HPDE6-E6E7 (cell line): ENCODE measurements at regions not wholly inside any gene's neighbourhood (a gene's known extent, or its start where the extent isn't known, plus 50 kb on each side); places are given as distances from the start of the nearest gene placed in this dataset.

Source experiments
- DNase-seq: peaks from one replicate; pipeline ENCODE4 v3.0.0; 2011; ENCODE audit warnings: missing footprints; ENCODE audit errors: extremely low spot score

DNA sequence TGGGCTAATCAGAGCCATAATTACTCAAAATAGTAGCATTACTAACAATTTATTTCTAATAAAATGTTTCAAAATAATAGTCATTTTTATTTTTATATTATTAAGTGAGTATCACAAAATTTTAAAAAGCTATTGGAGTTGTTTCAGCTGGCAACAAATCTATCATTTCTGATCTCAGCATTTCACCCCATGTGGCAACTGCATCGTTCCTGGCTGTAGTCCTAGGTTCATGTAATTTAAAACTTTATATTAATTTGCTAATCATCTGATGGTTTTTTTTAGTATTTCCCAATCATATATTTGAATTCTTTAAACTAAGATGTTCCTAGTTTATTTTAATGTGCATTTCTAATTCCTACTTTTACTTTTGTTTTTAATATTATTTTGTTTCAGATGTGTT lies 293.0 kb upstream of the AKR1E2 start:
- no peak for DNase-seq

DNA sequence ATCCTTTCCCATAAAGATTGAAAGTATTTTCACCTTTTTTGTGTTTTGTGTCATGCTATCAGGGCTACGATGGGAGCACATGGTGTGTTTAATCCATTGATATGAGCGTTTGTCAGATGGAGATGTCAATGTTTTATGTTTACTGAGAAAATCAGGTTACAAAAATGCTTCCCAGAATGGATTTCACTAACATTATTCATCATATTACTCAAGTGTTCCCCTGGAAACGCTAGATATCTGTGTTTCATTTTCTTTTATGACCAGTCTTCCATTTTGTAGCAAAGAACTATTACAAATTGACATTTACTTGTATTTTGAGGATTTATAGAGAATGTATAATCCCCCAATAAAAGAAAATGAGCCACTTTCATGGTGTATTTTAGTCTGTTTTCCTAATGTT lies 293.5 kb upstream of the AKR1E2 start:
- DNase-seq: peak; percentile 1

DNA sequence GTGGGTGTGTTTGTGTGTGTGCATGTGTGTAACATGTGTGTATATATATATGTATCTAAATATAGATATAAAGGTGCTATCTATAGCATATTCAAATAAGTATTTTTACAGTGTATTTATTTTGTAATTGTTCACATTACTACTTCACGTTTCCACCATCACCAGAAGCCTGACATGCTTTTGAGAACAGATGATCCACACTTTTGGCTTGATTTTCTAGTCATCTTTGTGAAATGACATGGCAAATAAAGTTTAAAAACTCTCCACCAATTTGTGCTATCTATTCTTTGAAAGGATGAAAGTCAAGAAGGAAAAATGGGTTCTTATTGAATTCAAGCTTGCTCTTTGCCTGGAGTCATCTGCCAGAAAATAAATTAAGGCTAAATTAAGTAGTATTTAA lies 294.0 kb upstream of the AKR1E2 start:
- no peak for DNase-seq

DNA sequence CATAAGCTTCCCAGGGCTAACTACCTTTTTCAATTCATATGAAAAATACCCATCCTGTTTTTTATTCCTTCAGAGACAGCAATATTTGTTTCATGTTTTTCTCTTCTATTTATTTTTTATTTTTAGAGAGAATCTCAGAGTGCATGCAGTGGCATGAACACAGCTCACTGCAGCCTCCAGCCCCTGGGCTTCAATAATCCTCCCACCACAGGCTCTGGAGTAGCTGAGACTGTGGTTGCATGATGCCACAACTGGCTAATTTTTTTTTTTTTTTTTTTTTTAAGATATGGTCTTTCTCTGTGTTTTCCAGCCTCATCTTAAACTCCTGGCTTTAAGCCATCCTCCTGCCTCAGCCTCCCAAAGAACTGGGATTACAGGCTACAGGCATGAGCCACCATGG lies 296.7 kb upstream of the AKR1E2 start:
- DNase-seq: no peak

DNA sequence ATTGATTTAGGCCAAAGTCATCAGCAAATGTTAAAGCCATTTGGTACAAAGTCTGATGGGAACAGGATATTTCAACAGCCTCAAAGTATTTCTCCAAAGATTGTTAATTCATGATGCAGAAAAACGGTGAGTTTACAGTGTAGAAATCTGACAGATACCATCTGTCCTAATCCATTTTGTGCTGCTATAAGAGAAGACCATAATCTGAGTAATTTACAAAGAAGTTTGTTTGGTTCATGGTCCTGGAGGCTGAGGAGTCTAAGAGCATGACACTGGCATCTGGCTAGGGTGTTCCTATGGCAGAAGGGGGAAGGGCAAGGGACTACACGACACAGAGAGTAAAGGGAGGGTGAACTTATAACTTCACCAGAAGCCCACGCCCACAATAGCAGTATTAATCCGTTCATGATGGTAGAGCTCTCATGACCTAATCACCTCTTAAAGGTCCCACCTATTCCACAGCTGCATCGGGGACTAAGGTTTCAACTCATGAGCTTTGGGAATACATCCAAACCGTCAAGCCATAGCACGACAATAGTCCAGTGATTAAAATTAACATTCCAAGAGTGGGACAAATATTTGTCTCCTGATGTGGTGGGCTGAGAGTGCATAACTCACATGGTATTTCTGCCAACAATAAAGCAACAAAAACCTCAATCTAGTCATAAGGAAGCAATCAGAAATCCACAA lies 298.6 kb upstream of the AKR1E2 start:
- DNase-seq: no peak

DNA sequence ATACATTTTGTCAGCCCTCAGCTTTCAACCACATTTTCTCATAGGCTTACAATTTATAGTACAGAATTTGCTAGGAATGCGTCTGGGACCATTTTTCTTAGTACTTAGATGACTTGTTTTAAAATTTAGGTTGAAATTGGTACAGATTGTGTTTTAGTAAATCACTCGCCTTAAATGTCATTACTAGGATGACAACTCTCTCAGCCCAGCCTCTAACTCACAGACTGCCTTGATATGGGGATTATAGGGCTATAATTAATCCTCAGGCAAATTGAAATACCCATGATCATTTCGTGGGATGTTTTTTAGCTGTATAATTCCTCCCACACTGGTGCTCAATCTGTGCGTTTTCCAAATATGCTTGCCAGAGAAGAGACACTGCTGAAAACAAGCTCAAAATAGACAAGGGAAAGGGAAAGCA lies 299.7 kb upstream of the AKR1E2 start:
- no peak for DNase-seq

DNA sequence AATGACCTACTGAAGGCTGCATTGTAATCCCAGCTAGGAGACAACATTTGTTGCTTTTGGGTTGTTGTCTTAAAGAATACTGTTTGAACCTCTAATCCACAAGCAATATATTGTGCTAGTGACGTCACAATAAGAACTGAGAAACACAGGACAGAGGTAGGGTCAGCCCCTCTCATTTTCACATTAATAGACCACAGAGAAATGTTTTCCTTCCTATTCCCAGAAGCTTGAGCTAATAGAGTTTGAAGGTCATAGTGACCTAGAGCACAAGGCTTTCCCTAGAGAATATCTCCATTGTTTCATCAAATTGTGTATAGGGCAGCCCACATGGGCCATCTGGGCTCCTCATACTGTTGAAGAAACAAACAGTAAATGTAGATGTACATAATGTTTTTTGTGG lies 300.9 kb upstream of the AKR1E2 start:
- no peak for DNase-seq

DNA sequence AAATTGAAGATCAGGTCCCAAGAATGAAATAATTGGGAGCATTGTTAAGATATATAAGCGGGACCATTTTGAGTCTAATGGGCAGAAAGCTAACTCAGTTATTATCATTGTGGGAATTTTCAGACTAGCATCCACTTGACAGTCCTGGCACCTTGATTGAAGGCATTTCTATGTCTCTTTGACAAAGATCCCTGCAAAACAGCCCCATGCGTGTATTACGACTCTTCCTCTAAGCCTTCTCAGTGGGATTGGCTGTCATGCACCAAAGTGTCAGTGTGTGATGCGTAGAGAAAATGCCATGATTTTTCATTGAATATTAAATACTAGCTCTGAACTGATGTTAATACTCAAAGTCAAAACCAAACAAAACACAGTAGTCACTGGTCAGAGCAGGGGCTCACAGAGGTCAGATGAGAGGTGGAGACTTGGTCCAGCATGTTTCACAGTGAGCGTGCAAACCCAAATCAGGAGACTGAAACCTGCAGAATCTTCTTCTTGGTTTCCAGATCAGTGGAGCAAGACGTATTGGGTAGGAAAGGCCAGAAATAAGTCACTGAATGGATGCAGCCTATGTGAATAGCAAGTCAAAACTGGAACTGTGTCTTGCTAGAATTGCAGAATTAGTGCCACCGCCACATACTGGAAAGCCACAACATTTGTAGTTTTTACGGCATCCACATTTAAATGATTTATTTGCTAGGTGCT lies 303.6 kb upstream of the AKR1E2 start:
- DNase-seq: no peak

DNA sequence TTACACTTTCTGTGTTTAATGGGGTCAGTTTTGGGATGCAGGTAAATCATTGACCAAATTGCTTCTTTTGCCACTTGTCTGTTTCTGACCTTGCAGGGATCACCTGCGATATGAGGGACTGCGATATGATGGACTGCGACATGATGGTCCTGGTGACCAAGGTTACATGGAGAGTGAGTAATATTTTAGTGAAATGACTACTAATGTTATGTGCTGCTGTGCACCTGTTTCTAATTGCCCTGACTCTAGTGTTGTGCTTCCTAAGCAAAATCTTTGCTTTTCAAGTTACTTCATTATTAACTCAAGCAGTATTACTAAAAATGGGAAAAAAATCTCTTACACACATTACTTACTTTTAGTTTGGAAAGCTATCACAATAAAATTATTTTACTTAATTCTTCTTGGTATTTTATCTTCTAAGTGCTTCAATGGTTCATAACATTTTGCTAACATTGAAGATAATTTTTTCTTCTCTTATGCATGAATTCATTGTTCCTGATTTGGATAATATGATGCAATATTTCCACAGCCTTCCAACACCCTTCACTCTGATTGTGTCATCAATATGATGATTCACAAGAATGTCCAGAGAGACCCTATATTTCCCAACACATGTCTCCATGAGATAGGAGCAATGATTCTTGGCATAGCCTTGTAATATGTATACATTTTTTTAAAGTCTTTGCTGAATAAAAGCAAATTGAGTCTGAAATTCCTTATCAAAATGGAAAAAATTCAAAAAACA lies 306.2 kb upstream of the AKR1E2 start:
- DNase-seq: peak; percentile 2

DNA sequence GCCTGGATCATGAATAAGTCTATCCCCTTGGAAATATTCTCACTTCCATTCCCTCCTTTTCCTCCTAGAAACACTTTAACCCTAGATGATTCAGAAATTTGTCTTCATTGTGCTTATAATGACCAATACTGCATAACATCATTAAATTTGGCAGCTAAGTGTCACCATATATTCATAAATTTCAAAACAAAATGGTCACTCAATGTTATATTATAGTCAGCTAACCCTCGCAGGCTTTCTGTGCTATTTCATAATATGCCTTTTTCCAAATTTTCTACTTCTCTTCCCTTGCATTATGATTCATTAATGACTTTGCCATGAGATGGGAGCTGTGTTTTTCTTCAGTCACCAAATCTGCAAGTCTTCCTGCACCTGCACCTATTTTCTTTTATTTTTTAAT lies 308.3 kb upstream of the AKR1E2 start:
- DNase-seq: no peak

DNA sequence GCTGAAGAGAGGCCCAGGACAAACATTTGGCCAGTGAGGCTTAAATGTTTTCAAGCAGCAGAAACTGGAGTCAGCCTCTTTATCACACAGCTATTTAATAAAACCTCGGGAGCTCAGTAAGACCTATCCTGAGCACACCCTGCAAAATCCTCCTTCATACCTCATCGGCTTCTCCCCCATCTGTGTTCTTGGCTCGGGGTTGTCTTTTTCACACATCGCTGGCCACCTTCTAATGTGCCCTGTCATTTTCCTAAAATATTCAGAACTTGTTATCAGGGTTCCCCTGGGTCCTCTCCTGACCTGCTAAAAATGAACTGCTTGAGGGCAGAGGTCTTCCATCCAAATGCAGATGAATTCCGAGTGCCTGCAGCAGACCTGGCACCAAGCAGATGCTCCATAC lies 310.3 kb upstream of the AKR1E2 start:
- DNase-seq: no peak

DNA sequence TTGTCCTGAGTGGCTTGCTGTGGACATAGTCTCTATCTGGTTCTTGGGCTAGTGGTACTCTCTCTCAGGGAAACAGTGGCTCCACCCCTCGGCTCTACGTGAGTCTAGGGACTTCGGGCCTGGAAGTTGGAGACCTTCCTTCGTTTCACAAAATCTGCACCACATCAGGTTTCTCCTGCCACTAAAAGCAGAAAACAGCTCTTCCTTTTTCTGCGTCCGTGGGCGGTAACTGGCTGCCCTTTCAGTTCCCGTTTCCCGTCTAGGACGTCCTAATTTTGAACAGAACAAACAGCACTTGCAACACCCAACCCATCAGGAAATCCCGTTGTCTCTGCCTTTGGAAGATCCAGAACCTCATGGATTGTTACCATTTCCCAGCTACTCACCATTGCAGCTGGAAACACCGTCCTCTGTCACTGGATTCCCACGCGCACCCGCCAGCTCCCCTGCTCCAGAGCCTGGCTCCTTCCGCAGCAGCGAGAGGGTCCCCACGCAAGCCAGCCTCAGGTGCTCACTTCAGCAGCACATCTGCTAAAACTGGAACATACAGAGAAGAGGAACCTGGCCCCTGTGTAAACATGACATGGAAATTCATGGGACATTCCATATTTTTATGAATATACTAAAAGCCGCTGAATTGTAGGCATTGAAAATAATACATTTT lies 311.4 kb upstream of the AKR1E2 start:
- DNase-seq: no peak

DNA sequence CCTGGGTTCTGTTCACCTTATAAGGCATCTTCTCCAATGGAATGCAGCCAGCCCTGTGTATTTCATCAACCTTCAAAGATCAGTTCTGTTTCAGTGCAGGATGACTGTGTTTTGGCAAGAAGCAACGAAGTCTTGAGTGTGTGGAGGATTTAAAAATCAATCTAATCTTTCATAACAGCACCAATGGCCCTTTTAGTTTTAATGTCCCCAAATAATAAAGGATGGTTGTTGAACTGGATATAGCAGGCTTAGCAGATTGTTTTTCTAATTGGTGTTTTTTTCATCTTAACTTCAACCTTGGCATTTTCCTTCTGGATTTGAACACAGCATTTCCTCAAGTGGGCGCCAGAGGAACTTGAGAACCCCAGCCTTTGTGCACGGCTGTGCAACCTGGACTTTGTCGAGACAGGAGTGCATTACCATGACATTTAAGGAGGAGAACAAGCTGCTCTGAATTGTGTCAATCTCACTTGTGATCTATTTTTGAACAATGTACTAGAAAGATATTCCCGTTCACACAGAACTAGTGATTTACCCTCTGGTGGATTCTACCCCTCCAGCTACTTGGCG lies 313.3 kb upstream of the AKR1E2 start:
- DNase-seq: peak; percentile 19

DNA sequence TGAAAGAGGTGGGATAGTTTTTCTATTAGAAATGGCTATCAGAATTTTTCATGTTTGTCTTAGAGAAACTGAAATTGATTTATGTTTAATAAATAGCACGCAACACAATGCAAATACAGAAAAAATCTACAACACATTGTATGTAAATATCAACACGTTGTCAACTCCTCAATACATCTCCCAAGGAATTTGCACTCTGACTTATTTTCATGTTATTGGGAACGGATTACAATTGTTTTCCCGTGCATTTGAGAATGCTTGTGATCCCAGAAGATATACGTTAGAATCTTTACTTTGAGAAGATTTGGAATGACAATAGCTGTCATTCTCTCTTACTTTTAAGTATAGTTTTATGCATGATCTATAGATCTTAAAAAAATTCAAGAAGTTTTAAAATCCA lies 313.8 kb upstream of the AKR1E2 start:
- no peak for DNase-seq

DNA sequence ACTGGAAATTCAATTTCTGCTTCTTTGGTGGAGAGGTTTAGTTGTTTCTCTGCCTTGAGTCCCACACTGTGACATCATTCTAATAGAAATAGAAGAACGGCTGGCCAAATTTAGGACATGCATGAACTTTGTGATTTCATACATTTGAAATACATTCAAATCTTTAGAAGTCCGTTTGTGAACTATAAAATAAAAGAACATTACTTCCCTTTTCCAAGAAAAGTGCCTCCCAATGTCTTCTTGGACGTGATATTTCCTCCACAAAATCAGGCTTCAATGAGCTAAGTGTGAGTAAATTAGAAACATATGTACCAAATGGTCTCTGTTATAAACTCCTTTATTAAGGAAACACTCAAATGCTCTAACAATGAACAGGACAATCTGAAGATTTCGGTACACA lies 314.5 kb upstream of the AKR1E2 start:
- DNase-seq: no peak

DNA sequence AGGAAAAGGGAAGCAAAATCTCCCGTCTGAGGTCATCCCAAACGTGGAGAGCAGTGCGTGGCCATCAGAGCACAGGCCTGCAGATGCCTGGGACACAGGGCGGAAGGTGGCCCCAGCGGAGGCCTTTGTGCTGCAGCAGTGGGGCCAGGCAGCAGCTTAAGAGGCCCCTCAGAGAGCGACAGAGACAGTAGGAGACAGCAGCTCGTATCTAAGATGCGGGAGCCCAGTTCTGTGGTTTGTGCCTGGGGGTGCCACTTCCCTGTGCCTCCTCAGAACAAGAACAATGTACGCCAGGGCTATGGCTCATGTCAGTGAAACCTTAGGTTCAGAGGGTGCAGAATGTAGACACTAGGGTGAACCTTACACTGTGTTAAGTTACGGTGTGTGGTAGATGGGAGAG lies 316.6 kb upstream of the AKR1E2 start:
- DNase-seq: no peak

DNA sequence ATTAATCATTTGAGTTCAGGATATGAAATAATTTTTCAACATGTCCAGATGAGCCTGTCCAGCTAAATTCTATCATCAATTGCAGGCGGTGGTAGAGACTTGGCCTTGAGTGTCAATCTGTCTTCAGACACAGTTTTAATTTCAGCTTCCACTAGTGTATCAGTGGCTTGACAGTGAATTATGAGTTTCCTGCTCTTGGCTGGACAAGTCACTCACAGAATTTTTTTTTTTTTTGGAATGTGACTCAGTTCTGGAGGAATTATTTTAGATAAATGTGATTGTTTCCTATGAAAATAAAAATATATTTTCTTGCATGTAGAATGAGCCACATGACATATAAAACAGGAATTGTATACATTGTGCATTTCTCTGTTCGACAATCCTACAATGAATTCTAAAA lies 319.9 kb upstream of the AKR1E2 start:
- no peak for DNase-seq

DNA sequence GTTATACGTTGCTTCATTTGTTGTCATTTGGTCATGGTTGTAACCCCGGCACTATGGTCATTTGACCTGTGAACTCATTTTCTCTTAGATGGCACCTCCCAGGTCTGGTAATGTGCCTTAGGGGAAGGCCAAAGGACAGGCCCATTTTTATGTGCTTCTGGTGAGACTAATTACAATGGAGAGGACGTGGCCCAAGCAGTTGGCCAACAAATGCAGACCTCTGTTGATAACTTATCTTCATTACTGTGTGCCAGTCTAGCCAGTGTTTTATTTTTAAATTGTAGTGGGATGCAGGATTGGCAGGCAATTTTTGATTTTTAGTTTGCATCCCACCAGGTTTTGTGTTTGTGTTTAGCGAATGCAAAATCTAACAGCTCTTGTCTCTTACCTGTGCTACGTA lies 321.5 kb upstream of the AKR1E2 start:
- DNase-seq: no peak

DNA sequence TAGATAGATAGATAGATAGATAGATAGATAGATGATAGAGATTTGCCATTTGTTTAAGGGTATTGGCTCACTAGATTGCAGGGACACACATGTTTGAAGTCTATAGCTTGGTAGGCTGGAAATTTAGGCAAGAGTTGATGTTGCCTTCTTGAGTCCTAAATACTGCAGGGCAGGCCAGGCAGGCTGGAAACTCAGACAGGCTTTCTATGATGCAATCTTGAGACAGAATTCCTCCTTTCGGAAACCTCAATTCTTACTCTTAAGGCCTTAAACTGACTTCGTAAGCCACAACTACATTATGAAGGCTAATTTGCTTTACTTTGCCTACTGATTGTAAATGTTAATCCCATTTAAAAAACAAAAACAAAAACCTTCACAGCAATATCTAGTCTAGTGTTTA lies 322.9 kb upstream of the AKR1E2 start:
- no peak for DNase-seq

DNA sequence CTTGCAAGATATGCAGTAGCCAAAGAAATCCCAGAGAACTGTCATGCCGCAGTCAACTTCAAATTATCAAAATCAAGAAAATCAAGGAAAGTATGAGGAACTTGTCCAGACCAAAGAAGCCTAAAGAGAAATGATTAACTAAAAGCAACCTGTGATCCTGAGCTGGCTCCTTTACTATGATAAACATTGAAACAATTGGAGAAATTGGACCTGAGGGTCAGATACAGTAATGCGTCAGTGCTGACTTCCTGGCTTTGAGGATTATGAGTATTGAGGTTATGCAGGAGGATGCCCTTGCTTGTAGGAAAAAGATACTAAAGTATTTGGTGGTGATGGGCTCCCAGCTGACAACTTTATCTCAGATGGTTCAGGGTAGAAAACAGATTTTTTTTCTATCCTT lies 324.7 kb upstream of the AKR1E2 start:
- no peak for DNase-seq

DNA sequence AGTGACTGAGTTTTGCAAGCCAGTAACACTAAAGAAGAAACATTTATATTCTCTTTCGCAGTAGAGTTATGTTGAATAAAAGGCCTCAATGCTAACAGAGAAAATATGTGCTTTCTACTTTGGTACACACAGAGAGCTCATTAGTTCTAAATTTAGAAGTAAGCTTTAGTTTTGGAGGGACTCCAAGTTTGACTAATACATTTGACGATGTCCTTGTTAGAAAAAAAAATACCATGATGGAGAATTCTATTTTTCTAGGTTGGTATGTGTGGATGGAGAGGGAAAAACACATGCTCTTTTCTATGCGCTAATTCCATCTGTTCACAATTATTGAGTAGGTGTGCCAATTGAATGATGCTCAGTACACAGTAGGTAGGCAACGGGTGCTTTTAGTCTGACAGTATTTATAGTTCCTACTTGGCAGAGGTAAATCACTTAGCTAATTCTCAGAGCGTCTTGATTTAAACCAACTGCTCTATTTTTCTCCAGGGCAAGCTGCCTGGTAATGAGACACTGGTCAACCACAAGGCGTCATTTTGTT lies 327.2 kb upstream of the AKR1E2 start:
- no peak for DNase-seq

DNA sequence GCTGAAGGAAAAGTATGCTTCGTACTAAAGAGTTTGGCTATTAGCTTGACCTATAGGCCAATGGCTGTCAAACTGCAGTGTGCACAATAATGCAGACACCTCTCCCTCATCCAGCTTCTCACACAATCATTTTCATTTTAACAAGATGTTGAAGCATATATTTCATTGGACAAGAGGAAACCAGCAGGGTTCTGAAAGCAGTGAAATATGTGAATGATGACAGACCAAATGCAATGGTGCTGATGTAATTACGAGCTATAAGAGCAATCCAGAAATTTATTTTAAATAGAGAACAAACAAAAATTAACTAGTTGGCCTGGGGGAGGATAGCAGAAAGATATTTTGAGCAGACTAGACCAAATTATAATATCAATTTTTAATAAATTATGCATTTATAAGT lies 331.5 kb upstream of the AKR1E2 start:
- DNase-seq: no peak
